Amniotic epithelial cell (primary cell): ENCODE measurements at regions not wholly inside any gene's neighbourhood (a gene's known extent, or its start where the extent isn't known, plus 50 kb on each side); places are given as distances from the start of the nearest gene placed in this dataset.

Experiments used
- DNase-seq: peaks from one replicate; pipeline ENCODE4 v3.0.0-alpha.2; 2010; ENCODE audit warnings: low read depth

- DNase-seq = peak; percentile 67
Measured at GRCh38 chr9:88280816-88281382, 107.3 kb upstream of the SPIN1 start.

DNA sequence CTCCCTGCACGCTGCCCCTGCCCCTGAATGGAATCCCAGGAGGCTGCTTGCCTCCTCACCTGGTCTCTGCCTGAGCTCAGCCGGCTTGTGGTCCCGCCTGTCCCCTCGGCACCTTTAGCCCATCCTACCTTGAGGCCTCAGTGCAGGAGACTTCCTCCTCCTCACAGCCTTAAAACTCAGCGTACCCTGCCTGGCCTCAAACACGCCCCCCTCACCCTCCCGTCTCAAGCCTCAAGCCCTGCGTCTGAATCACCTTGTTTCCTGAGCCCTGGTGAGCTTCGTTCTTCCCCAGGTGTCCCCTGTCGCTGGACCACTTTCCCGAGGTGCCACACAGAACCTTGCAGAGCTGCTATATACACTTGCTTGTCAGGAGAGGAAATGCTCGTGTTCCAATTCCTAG lies 110.2 kb upstream of the SPIN1 start:
- DNase-seq = no peak

DNA sequence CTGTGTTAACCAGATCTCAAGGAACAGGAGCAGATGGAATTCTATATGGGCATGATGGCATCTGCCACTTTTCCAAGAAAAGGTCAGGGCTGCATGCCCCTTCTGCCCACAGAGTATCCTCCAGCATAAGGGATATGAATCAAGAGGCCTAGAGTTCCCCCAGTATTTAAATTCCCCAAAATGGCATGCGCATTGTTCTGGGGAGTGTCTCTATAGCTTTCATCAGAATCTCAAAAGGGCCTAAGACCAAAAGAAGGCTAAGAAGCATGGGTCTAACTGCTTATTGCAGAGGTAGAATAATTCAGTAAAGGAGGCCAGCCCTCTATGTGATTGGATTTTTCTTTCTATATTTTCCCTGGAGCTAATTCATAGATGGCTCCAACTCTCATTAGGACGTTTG lies 114.2 kb upstream of the SPIN1 start:
- DNase-seq = no peak

DNA sequence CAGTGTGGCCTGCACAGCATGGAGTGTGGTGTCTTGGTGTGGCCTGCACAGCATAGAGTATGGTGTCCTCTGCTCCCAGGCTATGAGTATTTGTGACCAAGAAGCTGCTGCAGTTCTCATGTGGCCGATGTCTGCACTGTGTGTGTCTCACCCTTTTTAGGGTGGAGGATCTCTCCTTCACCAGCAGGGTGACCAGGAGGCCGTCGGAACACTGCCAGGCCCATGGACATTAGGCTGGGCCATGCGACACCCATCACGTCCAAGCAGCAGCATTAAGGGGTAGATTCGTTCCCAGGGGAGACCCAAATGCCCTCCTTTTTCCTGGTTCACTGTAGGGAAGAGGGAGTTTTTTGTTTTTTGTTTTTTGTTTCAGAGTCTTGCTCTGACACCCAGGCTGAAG lies 115.3 kb upstream of the SPIN1 start:
- DNase-seq = no peak

- no peak for DNase-seq
Measured at GRCh38 chr9:88270413-88270812, 117.8 kb upstream of the SPIN1 start.

- DNase-seq = no peak
Measured at GRCh38 chr9:88268886-88269285, 119.4 kb upstream of the SPIN1 start.

- DNase-seq = no peak
Measured at GRCh38 chr9:88267283-88267682, 121.0 kb upstream of the SPIN1 start.

DNA sequence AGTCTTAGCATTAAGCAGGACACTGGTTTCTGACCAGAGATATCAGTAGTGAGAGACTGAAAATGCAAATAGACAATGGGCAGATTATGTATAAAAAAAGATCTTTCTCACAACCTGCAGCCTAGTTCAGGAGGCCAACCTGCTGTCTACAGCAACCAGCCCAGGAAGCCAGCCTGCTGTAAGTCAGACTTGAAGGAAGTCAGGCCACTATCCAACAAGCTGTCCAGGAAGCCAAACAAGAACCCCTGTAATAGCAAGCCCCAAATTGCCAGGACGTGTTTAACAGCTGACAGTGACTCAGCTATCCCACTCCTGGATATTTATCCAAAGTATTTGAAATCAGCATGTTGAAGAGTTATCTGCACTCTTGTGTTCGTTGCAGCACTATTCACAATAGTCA lies 121.8 kb upstream of the SPIN1 start:
- DNase-seq = no peak

- peak; percentile 72 for DNase-seq
Measured at GRCh38 chr9:88259001-88259400, 120.7 kb upstream of the SPATA31C2 start.

DNA sequence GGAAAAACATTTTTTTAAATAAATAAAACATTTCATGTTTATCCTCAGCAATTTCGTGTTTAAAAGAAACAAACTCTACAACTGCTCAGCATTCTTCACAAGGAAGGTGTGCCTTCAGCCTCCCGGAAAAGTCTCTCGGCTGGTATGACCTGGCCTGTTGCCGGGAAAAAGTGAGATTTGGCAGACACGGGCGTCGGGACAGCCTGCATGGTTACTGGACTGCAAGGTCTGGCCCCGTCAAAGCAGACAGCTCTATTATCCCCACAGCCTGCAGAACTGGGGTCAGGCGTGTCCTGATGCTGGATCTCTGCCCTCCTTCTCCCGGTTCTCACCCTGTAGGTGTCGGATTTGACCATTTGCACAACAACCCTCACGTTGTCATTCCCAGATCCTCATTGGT lies 120.3 kb upstream of the SPATA31C2 start:
- DNase-seq = peak; percentile 59

- DNase-seq = peak; percentile 89
Measured at GRCh38 chr9:88258024-88258423, 119.7 kb upstream of the SPATA31C2 start.

DNA sequence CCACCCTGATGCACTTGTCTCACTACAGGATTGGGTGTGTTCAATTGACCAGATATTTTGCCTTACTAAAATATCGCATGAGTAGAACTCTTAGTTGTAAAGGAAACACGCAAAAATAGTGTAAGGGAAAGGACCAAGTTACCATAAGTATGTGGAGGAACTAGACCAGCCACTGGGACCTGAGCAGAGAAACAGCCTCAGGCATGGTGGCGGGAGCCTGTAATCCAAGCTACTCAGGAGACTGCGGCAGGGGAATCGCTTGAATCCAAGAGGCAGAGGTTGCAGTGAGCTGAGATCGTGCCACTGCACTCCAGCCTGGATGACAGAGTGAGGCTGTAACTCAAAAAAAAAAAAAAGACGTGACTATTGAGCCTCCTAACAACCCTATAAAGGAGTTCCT lies 117.9 kb upstream of the SPATA31C2 start:
- DNase-seq = no peak

DNA sequence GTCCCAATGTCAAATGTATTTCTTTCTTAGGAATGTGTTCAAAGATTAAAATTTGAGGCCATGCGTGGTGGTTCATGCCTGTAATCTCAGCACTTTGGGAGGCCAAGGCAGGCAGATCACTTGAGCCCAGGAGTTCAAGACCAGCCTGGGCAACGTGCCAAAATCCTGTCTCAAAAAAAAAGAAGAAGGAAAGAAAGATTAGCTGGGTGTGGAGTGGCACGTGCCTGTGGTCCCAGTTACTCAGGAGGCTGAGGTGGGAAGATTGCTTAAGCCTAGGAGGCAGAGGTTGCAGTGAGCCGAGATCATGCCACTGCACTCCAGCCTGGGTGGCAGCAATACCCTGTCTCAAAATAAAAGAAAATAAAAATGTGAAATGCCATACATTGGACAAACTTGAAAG lies 117.5 kb upstream of the SPATA31C2 start:
- DNase-seq = peak; percentile 77

- DNase-seq = no peak
Measured at GRCh38 chr9:88251903-88252302, 113.6 kb upstream of the SPATA31C2 start.

GRCh38 chr9:88243736-88244135 lies 105.5 kb upstream of the SPATA31C2 start:
- no peak for DNase-seq

- DNase-seq = no peak
Measured at GRCh38 chr9:88242879-88243278, 104.6 kb upstream of the SPATA31C2 start.

GRCh38 chr9:88237991-88238571 lies 99.8 kb upstream of the SPATA31C2 start:
- DNase-seq = no peak

DNA sequence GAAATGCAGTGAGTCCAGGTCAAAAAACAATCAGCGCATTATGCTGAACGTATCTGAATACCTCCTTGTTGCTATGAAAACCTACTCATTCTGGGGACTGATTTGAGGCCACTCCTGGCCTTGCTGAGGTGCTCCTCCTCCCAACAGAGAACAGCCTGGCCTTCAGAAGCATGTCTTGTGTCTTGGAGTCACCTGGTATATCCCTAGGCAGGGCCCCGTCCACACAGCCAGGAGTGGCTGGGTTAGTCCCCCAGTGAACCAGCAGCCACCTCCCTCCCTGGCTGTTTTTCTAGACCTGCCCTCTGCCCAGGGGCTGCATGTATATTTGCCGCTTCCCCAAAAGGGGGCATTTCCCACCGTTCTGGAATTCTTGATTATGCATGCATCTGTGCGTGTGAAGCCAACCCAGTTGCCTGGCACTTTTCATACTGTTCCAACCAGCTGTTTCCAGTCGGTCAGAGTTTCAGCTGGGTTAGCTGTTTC lies 99.2 kb upstream of the SPATA31C2 start:
- no peak for DNase-seq

DNA sequence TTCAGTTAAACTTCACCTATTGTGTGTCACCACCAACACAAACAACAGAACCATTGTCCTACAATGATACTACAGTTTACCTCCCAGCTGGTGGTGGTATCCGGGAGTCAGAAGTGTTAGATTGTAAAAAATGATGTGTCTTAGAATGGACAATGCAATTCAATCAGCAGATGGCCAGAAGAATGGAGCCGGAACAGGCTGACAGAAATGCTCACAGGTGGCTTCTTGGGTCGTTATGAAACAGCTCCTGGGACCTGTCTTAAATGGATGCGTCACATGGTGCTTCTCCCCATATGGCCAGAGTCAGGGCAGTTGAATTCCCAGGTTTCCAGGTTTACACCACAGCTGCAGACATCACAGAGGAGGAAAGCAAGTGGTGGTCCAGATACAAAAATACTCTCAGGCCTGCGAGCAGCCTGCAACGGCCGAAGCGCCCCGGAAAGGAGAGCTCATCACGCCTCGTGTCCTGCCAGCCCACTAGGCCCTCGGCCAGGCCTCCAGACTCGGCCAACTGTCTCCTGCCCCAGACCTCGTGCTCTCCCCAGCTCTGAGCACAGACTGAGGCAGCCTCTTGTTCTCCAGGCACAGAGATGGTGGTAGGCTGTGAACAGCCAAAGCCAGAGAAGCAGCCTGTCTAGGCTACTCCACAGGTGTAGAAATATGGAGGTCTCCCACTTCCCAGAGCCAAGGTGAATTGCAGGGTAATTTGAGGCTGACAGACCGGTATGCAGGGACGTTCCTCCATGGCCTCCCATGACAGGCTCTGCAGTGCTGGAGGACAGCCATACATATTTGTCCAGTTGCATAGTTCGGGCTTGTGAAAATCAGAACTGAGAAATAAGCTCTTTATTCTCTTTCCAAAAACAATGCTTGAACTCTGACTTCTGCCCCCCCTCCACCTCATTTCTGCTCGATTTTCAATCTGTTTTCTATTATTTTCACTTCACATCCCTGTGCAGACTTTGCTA lies 98.5 kb upstream of the SPATA31C2 start:
- no peak for DNase-seq

DNA sequence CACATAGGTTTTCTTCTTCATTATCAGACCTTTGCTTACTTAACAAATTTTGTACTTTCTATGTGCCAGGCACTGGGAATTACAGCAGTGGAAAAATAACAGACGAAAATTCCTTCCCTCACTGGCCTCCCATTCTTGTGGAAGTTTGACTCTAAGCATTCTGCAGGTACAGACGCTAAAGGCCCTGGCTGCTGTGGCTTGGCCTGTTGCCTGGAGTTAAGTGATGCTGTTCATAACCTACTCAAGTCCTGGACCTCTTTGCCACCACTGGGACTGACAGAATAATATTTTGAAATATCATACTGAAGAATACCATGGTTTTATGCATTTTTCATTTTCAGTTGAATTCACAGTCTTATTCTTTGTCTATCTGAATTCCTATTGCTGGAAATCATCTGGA lies 97.3 kb upstream of the SPATA31C2 start:
- DNase-seq = peak; percentile 80

GRCh38 chr9:88234114-88234513 lies 95.8 kb upstream of the SPATA31C2 start:
- DNase-seq = no peak

DNA sequence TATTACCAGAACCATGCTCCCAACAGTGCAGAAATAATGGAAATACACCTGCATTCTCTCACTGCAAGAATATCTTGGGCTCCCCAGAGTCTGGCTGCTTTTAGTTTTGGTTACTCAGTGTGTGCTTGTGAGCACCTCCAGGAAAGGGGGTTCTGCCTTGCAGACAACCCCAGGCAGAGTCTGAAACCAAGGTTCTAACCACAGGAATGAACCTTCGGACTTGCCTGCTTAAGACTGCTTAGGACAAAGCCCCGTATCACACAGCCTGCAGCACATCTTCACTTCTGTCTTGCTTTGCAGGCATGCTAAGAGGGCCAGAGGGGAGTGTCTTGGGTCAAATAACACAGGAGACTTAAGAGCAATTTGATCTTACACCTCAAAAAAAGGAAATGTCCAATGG lies 94.8 kb upstream of the SPATA31C2 start:
- DNase-seq = peak; percentile 40

- DNase-seq = peak; percentile 32
Measured at GRCh38 chr9:88230612-88231011, 92.3 kb upstream of the SPATA31C2 start.
